GM20431 (cell line): ENCODE measurements at regions not wholly inside any gene's neighbourhood (a gene's known extent, or its start where the extent isn't known, plus 50 kb on each side); places are given as distances from the start of the nearest gene placed in this dataset.

ENCODE experiments used
- in situ Hi-C: fragments of 300-500 bp; cut with MseI, MboI; formaldehyde crosslinking; loops from one replicate; pipeline ENCODE4 v1.15.0; 2020; ENCODE audit warnings: low sequenced_read_pairs; ENCODE audit not compliant: unreplicated experiment

- in situ Hi-C loops: no loop called here
These were observed 344.1 kb downstream of the UQCRFS1 start for GRCh38 chr19:28868836-28869235.

GRCh38 chr19:28867978-28868377 lies 345.0 kb downstream of the UQCRFS1 start:
- in situ Hi-C loops: no loop called here

- in situ Hi-C loops: no loop called here
These were observed 348.3 kb downstream of the UQCRFS1 start for GRCh38 chr19:28864577-28865042.

GRCh38 chr19:28864024-28864503 lies 348.9 kb downstream of the UQCRFS1 start:
- in situ Hi-C loops: no loop called here

GRCh38 chr19:28862238-28862637 lies 350.7 kb downstream of the UQCRFS1 start:
- in situ Hi-C loops: no loop called here

GRCh38 chr19:28859811-28860210 lies 353.1 kb downstream of the UQCRFS1 start:
- in situ Hi-C loops: no loop called here

- in situ Hi-C loops: no loop called here
These were observed 354.0 kb downstream of the UQCRFS1 start for GRCh38 chr19:28858933-28859332.

GRCh38 chr19:28857967-28858366 lies 355.0 kb downstream of the UQCRFS1 start:
- in situ Hi-C loops: no loop called here

- in situ Hi-C loops: no loop called here
These were observed 357.7 kb downstream of the UQCRFS1 start for GRCh38 chr19:28855216-28855615.

- in situ Hi-C loops: no loop called here
These were observed 365.5 kb downstream of the UQCRFS1 start for GRCh38 chr19:28847468-28847867.

GRCh38 chr19:28846094-28846812 lies 366.7 kb downstream of the UQCRFS1 start:
- in situ Hi-C loops: no loop called here

GRCh38 chr19:28843761-28844492 lies 369.0 kb downstream of the UQCRFS1 start:
- in situ Hi-C loops: no loop called here

- in situ Hi-C loops: no loop called here
These were observed 371.4 kb downstream of the UQCRFS1 start for GRCh38 chr19:28841531-28841930.

- in situ Hi-C loops: no loop called here
These were observed 372.1 kb downstream of the UQCRFS1 start for GRCh38 chr19:28840891-28841290.

GRCh38 chr19:28839455-28839854 lies 373.5 kb downstream of the UQCRFS1 start:
- in situ Hi-C loops: no loop called here

GRCh38 chr19:28838909-28839308 lies 374.0 kb downstream of the UQCRFS1 start:
- in situ Hi-C loops: no loop called here

- in situ Hi-C loops: no loop called here
These were observed 376.5 kb downstream of the UQCRFS1 start for GRCh38 chr19:28836421-28836820.

GRCh38 chr19:28834996-28835395 lies 378.0 kb downstream of the UQCRFS1 start:
- in situ Hi-C loops: no loop called here

GRCh38 chr19:28831462-28831861 lies 381.5 kb downstream of the UQCRFS1 start:
- in situ Hi-C loops: no loop called here

- in situ Hi-C loops: no loop called here
These were observed 383.2 kb downstream of the UQCRFS1 start for GRCh38 chr19:28829762-28830161.

- in situ Hi-C loops: no loop called here
These were observed 383.6 kb downstream of the UQCRFS1 start for GRCh38 chr19:28829359-28829758.
